HG02588 (cell line): ENCODE measurements at regions not wholly inside any gene's neighbourhood (a gene's known extent, or its start where the extent isn't known, plus 50 kb on each side); places are given as distances from the start of the nearest gene placed in this dataset.
"Not testable (repeated sequence)": the region's sequence is repeated elsewhere in the genome, so short reads cannot be mapped to it uniquely, and the experiment has no call there.

Experiments used
- ATAC-seq: cut with Tn5 transposase; IDR thresholded peaks from one replicate; pipeline ENCODE4 v1.9.1; 2021; ENCODE audit warnings: mild to moderate bottlenecking, moderate library complexity; ENCODE audit not compliant: unreplicated experiment

- ATAC-seq = no peak
Observed at GRCh38 chr5:87661784-87662566, 249.2 kb upstream of the CCNH start.

- no peak for ATAC-seq
Observed at GRCh38 chr5:87653242-87653641, 240.5 kb upstream of the CCNH start.

DNA sequence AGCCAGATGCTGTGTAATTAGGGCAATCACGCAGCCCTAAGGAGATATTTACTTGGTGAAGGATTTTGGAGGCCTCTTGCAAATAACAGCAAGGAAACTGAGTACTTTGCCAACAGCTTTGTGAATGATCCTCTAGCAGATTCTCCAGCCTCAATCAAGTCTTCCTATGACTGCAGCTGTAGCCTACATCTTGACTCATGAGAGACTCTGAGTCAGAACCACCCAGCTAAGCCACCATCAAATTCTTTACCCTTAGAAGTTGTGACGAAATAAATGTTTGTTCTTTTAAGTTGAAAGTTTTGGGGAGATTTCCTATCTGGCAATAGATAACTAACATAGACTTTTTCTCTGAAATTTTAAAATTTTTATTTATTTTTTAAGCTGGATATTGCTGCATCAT, 237.6 kb upstream of the CCNH start:
- no peak for ATAC-seq

DNA sequence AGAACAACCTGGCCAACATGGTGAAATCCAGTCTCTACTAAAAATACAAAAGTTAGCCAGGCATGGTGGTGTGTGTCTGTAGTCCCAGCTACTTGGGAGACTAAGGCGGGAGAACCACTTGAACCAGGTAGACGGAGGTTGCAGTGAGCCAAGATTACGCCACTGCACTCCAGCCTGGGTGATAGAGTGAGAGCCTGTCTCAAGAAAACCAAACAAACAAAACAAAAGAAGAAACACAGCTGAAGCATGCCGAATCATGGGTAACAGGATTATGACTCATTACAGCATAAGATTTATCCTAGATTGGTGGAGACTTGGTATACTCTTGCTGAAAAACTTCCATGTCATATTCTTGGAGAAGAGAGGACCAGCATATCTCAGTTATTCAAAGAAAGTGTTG, 236.7 kb upstream of the CCNH start:
- no peak for ATAC-seq

DNA sequence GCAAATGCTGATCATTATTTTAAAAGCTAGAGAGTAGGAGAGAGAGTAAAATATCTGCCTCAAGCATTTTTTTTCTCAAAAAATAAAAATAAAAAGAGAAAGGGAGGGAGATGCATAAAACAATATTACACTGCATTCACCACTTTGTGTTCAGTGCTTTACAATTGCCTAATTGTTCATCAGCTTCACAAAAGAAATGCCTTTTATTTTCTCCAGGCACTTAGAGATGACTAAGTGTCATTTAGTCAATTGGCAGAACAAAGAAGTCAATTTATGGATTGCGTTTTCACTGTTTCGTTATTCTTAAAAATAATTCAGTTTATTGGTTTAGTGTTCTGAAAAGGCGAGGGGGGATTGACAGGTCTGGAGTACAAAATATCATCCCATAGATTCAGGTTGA, 232.5 kb upstream of the CCNH start:
- no peak for ATAC-seq

DNA sequence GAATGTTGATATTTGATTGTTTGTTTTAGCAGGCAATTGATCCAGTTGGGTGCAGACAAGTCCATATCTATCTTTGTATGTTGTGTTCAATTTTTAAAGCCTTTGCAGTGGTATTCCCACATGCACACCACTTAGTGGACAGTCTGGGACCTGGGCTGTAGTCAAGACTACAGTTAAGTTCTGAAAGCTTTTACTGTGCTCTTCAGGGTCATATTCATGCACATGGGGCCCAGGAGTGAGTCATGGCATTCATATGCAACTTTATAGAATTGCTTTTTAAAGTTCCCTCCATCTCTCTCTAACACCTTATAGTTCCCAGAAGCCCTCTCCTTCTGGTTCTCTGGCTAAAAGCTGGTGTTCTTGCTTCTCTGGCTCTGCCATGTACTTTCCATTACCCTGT, 228.2 kb upstream of the CCNH start:
- ATAC-seq = no peak

DNA sequence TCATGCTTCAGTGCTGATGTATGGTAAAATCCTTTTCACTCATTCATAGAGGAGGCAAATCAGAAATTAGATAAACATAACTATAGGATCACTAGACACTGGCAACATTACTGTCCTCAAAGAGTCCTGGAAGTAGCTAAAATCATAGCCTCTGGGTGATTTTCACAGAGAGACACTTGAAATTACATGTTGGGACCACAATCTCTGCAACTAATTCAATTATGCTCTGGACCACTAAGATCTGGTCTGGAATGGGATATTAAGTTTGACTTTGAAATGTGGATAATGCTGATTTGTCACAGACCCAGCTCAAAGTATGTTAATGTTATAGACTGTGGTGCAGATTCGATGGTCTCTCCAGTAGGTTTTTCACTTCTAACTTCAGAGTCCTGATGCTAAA, 214.6 kb upstream of the CCNH start:
- no peak for ATAC-seq

DNA sequence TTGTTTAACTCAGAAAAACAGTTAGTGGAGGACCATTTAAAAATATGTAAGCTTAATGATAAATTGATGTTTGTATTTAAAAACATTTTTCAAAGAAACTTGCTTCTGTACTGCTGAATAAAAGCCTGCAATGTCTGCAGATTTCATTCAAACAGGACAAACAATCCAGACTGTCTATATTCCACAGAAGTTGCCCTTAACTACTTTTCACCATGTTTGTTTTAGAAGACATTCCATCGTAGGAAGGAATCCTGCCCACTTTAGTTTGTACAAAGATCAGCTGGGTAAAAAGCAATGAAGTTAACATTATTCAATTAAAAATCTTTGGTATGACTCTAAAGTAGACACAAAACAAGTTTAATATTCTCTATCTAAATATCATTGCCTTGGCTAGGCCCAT, 195.7 kb upstream of the CCNH start:
- no peak for ATAC-seq

DNA sequence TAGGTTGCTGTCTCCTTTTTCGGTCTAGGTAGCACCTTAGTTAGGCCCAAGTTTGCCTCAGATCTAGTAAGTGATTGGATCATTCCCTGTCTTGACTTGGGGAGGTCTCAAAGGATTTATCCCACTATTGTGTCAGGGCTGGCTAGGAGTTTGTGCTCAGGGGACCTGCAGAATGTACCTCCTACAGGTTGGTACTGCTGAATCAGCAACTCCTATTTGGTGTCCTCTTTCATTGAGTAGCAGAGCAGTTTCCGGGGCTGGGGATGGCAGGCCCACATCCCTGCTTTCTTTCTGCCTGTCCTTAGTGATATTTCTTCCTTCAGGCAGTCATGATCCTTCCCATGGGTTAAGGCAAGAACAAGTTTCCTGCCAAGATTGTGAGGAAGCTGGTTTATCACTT, 192.9 kb upstream of the CCNH start:
- ATAC-seq = no peak

GRCh38 chr5:87599778-87600177, 187.0 kb upstream of the CCNH start:
- ATAC-seq = no peak

DNA sequence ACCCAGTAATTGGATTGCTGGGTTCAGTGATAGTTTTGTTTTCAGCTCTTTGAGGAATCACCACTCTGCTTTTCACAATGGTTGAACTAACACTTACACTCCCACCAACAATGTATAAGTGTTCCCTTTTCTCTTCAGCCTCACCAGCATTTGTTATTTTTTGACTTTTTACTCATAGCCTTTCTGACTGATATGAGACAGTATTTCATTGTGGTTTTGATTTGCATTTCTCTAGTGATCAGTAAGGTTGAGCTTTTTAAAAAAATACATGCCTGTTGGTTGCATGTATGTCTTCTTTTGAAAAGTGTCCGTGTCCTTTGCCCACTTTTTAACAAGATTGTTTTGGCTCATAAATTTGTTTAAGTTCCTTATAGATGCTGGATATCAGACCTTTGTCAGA, 185.7 kb upstream of the CCNH start:
- no peak for ATAC-seq

- no peak for ATAC-seq
Observed at GRCh38 chr5:87594566-87594965, 181.8 kb upstream of the CCNH start.

- no peak for ATAC-seq
Observed at GRCh38 chr5:87589587-87589986, 176.9 kb upstream of the CCNH start.

- ATAC-seq = no peak
Observed at GRCh38 chr5:87588316-87588715, 175.6 kb upstream of the CCNH start.

DNA sequence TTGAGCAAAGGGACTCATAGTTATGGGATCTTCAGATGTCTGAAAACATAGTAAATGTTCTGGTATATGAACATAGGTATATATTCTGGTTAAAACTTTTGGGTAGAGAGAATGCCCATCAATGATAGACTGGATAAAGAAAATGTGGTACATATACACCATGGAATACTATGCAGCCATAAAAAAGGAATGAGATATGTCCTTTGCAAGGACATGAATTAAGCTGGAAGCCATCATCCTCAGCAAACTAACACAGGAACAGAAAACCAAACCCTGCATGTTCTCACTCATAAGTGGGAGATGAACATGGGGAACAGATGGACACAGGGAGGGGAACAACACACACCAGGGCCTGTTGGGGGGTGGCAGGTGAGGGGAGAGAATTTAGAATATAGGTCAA, 171.0 kb upstream of the CCNH start:
- ATAC-seq = not testable (repeated sequence)

- ATAC-seq = no peak
Observed at GRCh38 chr5:87582149-87582548, 169.4 kb upstream of the CCNH start.

DNA sequence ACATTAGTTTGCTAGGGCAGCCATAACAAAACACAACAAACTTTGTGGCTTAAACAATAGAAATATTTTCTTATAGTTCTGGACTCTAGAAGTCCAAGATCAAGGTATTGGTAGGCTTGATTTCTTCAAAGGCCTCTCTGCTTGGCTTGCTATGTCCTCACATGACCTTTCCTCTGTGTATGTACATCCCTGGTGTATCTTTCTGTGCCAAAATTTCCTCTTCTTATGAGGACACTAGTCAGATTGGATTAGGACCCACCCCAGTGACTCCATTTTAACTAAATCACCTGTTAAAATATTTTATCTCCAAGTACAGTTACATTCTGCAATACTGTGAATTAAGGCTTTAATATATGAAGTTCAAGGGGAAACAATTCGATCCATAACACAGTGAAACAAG, 168.9 kb upstream of the CCNH start:
- ATAC-seq = no peak

- ATAC-seq = no peak
Observed at GRCh38 chr5:87579678-87580077, 166.9 kb upstream of the CCNH start.

GRCh38 chr5:87576867-87577266, 164.1 kb upstream of the CCNH start:
- no peak for ATAC-seq

DNA sequence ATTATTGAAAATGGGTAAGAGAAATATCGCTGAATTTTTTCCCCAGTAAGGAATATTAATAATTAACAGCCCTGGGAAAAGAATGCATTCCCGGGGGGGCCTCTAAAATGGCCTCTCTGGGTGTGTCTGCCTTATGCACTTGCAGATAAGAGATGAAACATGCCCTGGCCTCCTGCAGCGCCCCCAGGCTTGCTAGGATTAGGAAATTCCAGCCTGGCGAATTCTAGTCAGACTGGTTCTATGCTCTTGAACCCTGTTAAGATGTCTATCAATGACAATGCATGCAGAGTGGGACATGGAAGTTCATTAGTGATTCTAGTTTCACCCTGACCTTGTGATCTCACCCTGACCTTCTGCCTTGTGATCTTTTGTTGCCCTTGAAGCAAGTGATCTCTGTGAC, 163.6 kb upstream of the CCNH start:
- ATAC-seq = not testable (repeated sequence)

DNA sequence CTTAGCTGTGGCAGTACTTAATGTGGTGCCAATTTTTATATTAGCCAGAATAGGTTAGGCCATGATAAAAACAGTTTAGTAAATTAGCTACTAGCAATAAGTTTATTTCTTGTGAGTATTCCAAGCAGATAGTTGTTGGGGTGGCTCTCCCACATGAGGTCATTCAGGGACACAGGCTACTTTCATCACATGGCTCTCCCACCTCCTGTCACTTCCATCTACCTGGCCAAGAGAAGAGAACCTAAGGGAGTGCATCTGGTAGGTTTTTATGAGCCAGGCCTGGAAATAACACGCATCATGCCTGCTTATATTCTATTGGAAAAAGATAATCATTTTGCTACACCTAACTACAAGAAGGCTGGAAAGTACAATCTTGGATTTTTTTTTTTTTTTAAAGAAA, 161.4 kb upstream of the CCNH start:
- ATAC-seq = no peak

DNA sequence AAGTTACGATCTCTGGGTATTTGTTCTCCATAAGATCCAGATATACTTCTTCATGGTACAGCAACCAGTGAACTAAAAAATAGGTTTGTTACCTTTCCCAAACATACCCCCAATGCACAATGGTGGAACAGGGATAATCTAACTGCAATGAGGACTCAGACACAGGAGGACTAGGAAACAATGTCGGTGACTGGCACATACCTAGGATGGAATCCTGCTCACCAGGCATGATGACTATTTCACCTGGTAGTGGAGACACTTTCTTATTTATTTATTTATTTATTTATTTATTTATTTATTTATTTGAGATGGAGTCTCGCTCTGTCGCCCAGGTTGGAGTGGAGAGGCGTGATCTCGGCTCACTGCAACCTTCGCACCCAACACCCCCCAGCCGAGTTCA, 159.9 kb upstream of the CCNH start:
- ATAC-seq = no peak

DNA sequence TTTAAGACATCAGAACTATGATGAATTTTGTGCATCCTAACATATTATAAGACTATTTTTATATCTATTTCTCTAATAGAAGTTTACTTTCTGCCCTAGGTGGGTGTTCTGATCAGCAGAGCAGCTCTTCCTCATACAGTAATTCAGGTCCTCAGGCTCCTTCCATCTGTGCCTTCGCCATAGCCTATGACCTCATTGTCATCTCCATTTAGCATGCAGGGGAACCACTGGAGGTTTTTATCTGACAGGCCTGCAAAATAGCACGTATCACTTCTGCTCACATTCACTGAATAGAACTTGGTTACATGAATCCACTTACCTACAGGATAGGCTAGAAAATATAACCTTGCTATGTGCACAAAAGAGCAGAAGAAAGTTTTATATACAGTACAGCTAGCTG, 159.4 kb upstream of the CCNH start:
- peak; percentile 51 for ATAC-seq
